ENCODE measurements at regions not wholly inside any gene's neighbourhood (a gene's known extent, or its start where the extent isn't known, plus 50 kb on each side); places are given as distances from the start of the nearest gene placed in this dataset.
"Not testable (repeated sequence)": the region's sequence is repeated elsewhere in the genome, so short reads cannot be mapped to it uniquely, and the experiment has no call there.

GRCh38 chr4:79663141-79663540, 255.1 kb upstream of the GK2 start:
- Histone ChIP-seq H3K4me1 (ENCODE audit: control insufficient read depth in 5 of 5, insufficient read depth in 5 of 5, low read length in 5 of 5) (no peaks in the 10 kb centered on the region), H3K4me3 (no peak overlapping the region), H3K9ac (ENCODE audit: insufficient read depth in 1 of 2, low read length in 2 of 2) (no peak overlapping the region), H3K27ac (ENCODE audit: low read depth in 1 of 2, low read length in 1 of 2) (no peak overlapping the region), H3K9me3 (ENCODE audit: control insufficient read depth in 4 of 4, insufficient read depth in 3 of 4, low read length in 3 of 4) (peaks cover 0 to 5% (median 2%) of the 10 kb centered on the region in 4 donors), H3K36me3 (ENCODE audit: control insufficient read depth in 4 of 4, insufficient read depth in 4 of 4, low read length in 4 of 4) (no peaks in the 10 kb centered on the region), H3K27me3 (ENCODE audit: control insufficient read depth in 3 of 3, insufficient read depth in 3 of 3, low read length in 2 of 3) (no peaks in the 10 kb centered on the region)
- WGBS, 2 donors: 79 to 84% methylated on average over 1 of the region's 1 CpG
- DNase-seq: no peak
- TF ChIP-seq CTCF (IDR thresholded peaks at IDR 0.05; ENCODE audit: control extremely low read depth, extremely low read depth): no peak
- ATAC-seq (ENCODE audit: insufficient read depth, low FRiP score): no peak

GRCh38 chr4:79662651-79663050, 254.6 kb upstream of the GK2 start:
- Histone ChIP-seq H3K4me1 (ENCODE audit: control insufficient read depth in 5 of 5, insufficient read depth in 5 of 5, low read length in 5 of 5) (no peaks in the 10 kb centered on the region), H3K9me3 (ENCODE audit: control insufficient read depth in 4 of 4, insufficient read depth in 3 of 4, low read length in 3 of 4) (peaks cover 0 to 5% (median 3%) of the 10 kb centered on the region in 4 donors), H3K36me3 (ENCODE audit: control insufficient read depth in 4 of 4, insufficient read depth in 4 of 4, low read length in 4 of 4) (no peaks in the 10 kb centered on the region), H3K4me3 (no peak overlapping the region), H3K9ac (ENCODE audit: insufficient read depth in 1 of 2, low read length in 2 of 2) (no peak overlapping the region), H3K27me3 (ENCODE audit: control insufficient read depth in 3 of 3, insufficient read depth in 3 of 3, low read length in 2 of 3) (no peaks in the 10 kb centered on the region), H3K27ac (ENCODE audit: low read depth in 1 of 2, low read length in 1 of 2) (no peak overlapping the region)
- TF ChIP-seq CTCF (IDR thresholded peaks at IDR 0.05; ENCODE audit: control extremely low read depth, extremely low read depth): no peak
- no peak for DNase-seq
- no peak for ATAC-seq (ENCODE audit: insufficient read depth, low FRiP score)
- WGBS, 2 donors: 92 to 98% methylated on average over 3 of the region's 3 CpGs

- 89 to 91% methylated on average over 2 of the region's 2 CpGs for WGBS, 2 donors
- H3K9ac ChIP-seq (ENCODE audit: insufficient read depth in 1 of 2, low read length in 2 of 2): no peak overlapping the region
- no peaks in the 10 kb centered on the region for H3K4me1 ChIP-seq (ENCODE audit: control insufficient read depth in 5 of 5, insufficient read depth in 5 of 5, low read length in 5 of 5)
- no peak for DNase-seq
- peaks cover 0 to 6% (median 4%) of the 10 kb centered on the region in 4 donors for H3K9me3 ChIP-seq (ENCODE audit: control insufficient read depth in 4 of 4, insufficient read depth in 3 of 4, low read length in 3 of 4)
- no peak overlapping the region for H3K27ac ChIP-seq (ENCODE audit: low read depth in 1 of 2, low read length in 1 of 2)
- no peak for ATAC-seq (ENCODE audit: insufficient read depth, low FRiP score)
- H3K4me3 ChIP-seq: no peak overlapping the region
- no peaks in the 10 kb centered on the region for H3K27me3 ChIP-seq (ENCODE audit: control insufficient read depth in 3 of 3, insufficient read depth in 3 of 3, low read length in 2 of 3)
- no peaks in the 10 kb centered on the region for H3K36me3 ChIP-seq (ENCODE audit: control insufficient read depth in 4 of 4, insufficient read depth in 4 of 4, low read length in 4 of 4)
- no peak for TF ChIP-seq CTCF (IDR thresholded peaks at IDR 0.05; ENCODE audit: control extremely low read depth, extremely low read depth)
Observed at GRCh38 chr4:79661196-79661595, 253.2 kb upstream of the GK2 start.

- H3K27ac ChIP-seq (ENCODE audit: low read depth in 1 of 2, low read length in 1 of 2); H3K4me3 ChIP-seq; H3K36me3 ChIP-seq (ENCODE audit: control insufficient read depth in 4 of 4, insufficient read depth in 4 of 4, low read length in 4 of 4); H3K9me3 ChIP-seq (ENCODE audit: control insufficient read depth in 4 of 4, insufficient read depth in 3 of 4, low read length in 3 of 4); H3K9ac ChIP-seq (ENCODE audit: insufficient read depth in 1 of 2, low read length in 2 of 2); H3K27me3 ChIP-seq (ENCODE audit: control insufficient read depth in 3 of 3, insufficient read depth in 3 of 3, low read length in 2 of 3); H3K4me1 ChIP-seq (ENCODE audit: control insufficient read depth in 5 of 5, insufficient read depth in 5 of 5, low read length in 5 of 5); DNase-seq; ATAC-seq (ENCODE audit: insufficient read depth, low FRiP score): not testable (repeated sequence)
- 68 to 71% methylated on average over 5 of the region's 5 CpGs for WGBS, 2 donors
Observed at GRCh38 chr4:79659308-79659870, 251.4 kb upstream of the GK2 start.

Measured in lung (tissue), 11 donors.